ENCODE measurements at regions not wholly inside any gene's neighbourhood (a gene's known extent, or its start where the extent isn't known, plus 50 kb on each side); places are given as distances from the start of the nearest gene placed in this dataset.

DNA sequence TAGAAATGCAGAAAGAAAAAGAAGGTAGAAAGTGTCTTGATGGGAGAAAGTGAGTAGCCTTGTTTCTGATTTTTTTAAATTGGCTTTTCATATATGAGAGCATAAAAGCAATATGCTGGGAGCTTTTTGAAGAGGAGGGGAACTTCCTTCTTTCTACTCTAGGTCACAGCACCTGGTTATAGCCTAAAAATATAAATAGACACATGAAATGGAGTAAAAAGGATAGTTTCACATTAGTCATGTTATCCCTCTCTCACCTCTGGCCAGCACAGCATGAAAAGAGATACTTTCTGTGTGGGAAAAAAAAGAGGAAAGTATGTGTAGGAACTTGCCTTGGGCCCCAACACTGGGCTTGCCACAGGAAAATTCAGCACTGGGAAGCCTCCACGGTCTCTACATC is 292.2 kb upstream of the ZWINT start:
- TF ChIP-seq ZFP3 (CRISPR knock-in tag; IDR thresholded peaks at IDR 0.05) (no peak), RARB (CRISPR knock-in tag; IDR thresholded peaks at IDR 0.05) (no peak), ISL1 (CRISPR knock-in tag; IDR thresholded peaks at IDR 0.05) (no peak), GLIS3 (CRISPR knock-in tag; IDR thresholded peaks at IDR 0.05) (no peak), TOX (CRISPR knock-in tag; IDR thresholded peaks at IDR 0.05; ENCODE audit: borderline replicate concordance) (no peak)
